Endothelial cell of umbilical vein (primary cell): ENCODE measurements at regions not wholly inside any gene's neighbourhood (a gene's known extent, or its start where the extent isn't known, plus 50 kb on each side); places are given as distances from the start of the nearest gene placed in this dataset.

Experiments
- BruUV-seq: library from RNA; stranded (reverse); fragments of 400-500 nt; replicated peaks from 2 replicates; lab custom pipeline; 2021; lab: Mats Ljungman, UMichigan
- CTCF ChIA-PET: fragments of 300-600, 350-600 bp; sonication (Branson Sonifier 250); formaldehyde crosslinking; loops from one replicate; lab custom pipeline; 2021; ENCODE audit warnings: antibody characterized with exemption, inconsistent platforms; lab: Charles Lee
- POLR2A ChIA-PET: fragments of 300-600, 350-600 bp; sonication (Branson Sonifier 250); formaldehyde crosslinking; loops from one replicate; lab custom pipeline; 2021; ENCODE audit warnings: antibody characterized with exemption, inconsistent platforms; lab: Charles Lee
- DNase-seq: peaks from one replicate; pipeline ENCODE4 v3.0.0-alpha.2; 2011; ENCODE audit warnings: low read depth, low spot score
- FAIRE-seq: peaks from 2 replicates; lab custom pipeline; 2011; peaks lifted over from hg19 to GRCh38; lab: Jason Lieb, UNC
- H2AFZ ChIP-seq: 2 replicates; pipeline ENCODE4 v1.6.0; 2012; ENCODE audit warnings: low read depth, low read length, control low read depth, inconsistent platforms
- H3K27ac ChIP-seq: 2 replicates; pipeline ENCODE4 v1.5.1; 2011; ENCODE audit warnings: low read depth, mild to moderate bottlenecking, control low read depth, low read length, moderate library complexity; ENCODE audit not compliant: insufficient read depth
- H3K27me3 ChIP-seq, 2 experiments: 2 replicates each; pipeline versions ENCODE4 v1.6.0 to v1.6.1; 2011; ENCODE audit warnings: low read length in 2 of 2, mixed read lengths in 1 of 2; ENCODE audit not compliant: control insufficient read depth in 2 of 2, insufficient read depth in 2 of 2
- H3K36me3 ChIP-seq, 2 experiments: 2 replicates in 1 of 2; 3 replicates in 1 of 2; pipeline ENCODE4 v1.5.1; 2011; ENCODE audit warnings: low read length in 2 of 2, mild to moderate bottlenecking in 1 of 2, moderate library complexity in 1 of 2; ENCODE audit not compliant: control insufficient read depth in 2 of 2, insufficient read depth in 2 of 2; ENCODE audit errors: extremely low read depth in 1 of 2
- H3K4me1 ChIP-seq: 3 replicates; pipeline ENCODE4 v1.5.1; 2011; ENCODE audit warnings: mild to moderate bottlenecking, low read length; ENCODE audit not compliant: control insufficient read depth, insufficient read depth; ENCODE audit errors: extremely low read depth
- H3K4me2 ChIP-seq: 2 replicates; pipeline ENCODE4 v1.6.1; 2011; ENCODE audit warnings: low read length, control low read depth, mixed read lengths; ENCODE audit not compliant: insufficient read depth
- H3K4me3 ChIP-seq, 3 experiments: fragments of 200-600 bp in 1 of 3; sonication (generic), shearing (Covaris generic) in 1 of 3; replicated peaks in 1 of 3; 2 replicates each; pipeline ENCODE4 v1.5.1; 2011 to 2016; ENCODE audit warnings: control low read depth in 3 of 3, low read length in 3 of 3, mild to moderate bottlenecking in 2 of 3, inconsistent platforms in 1 of 3, low read depth in 1 of 3, moderate library complexity in 1 of 3; ENCODE audit not compliant: insufficient read depth in 1 of 3
- H3K79me2 ChIP-seq: 2 replicates; pipeline ENCODE4 v1.6.0; 2012; ENCODE audit warnings: low read length, inconsistent platforms; ENCODE audit not compliant: control insufficient read depth, insufficient read depth
- H3K9ac ChIP-seq: replicated peaks from 2 replicates; pipeline ENCODE3; 2011; ENCODE audit warnings: low read length, control low read depth; ENCODE audit not compliant: insufficient read depth; ENCODE audit errors: extremely low read depth
- H3K9me1 ChIP-seq: replicated peaks from 3 replicates; pipeline ENCODE4 v1.6.0; 2011; ENCODE audit warnings: mild to moderate bottlenecking, low read length; ENCODE audit not compliant: control insufficient read depth, insufficient read depth; ENCODE audit errors: extremely low read depth
- H3K9me3 ChIP-seq: replicated peaks from 2 replicates; pipeline ENCODE4 v1.5.1; 2012; ENCODE audit warnings: low read length, inconsistent platforms; ENCODE audit not compliant: control insufficient read depth, insufficient read depth
- H4K20me1 ChIP-seq: replicated peaks from 2 replicates; pipeline ENCODE3; 2011; ENCODE audit warnings: mild to moderate bottlenecking, low read length; ENCODE audit not compliant: control insufficient read depth, insufficient read depth; ENCODE audit errors: extremely low read depth
- CTCF ChIP-seq, 2 donors: IDR thresholded peaks; 1 replicate in 1 of 2; 2 replicates in 1 of 2; pipeline ENCODE4 v1.5.1; 2011; ENCODE audit warnings: low read length in 2 of 2, mild to moderate bottlenecking in 2 of 2, moderate library complexity in 2 of 2, control low read depth in 1 of 2, inconsistent platforms in 1 of 2, low read depth in 1 of 2; ENCODE audit not compliant: insufficient read depth in 1 of 2; ENCODE audit errors: extremely low read depth in 1 of 2
- EZH2 ChIP-seq: IDR thresholded peaks from 2 replicates; pipeline ENCODE4 v1.6.1; 2012; ENCODE audit warnings: borderline replicate concordance, low read depth, mild to moderate bottlenecking, moderate library complexity, low read length, inconsistent platforms; ENCODE audit not compliant: severe bottlenecking
- FOS ChIP-seq: IDR thresholded peaks from 2 replicates; pipeline ENCODE4 v1.6.1; 2011; ENCODE audit warnings: mild to moderate bottlenecking, low read length, moderate library complexity, borderline replicate concordance; ENCODE audit not compliant: insufficient read depth
- GATA2 ChIP-seq: IDR thresholded peaks from 2 replicates; pipeline ENCODE4 v1.7.0; 2011; ENCODE audit warnings: low read depth, mild to moderate bottlenecking, moderate library complexity, mixed read lengths, low read length; ENCODE audit not compliant: insufficient read length, insufficient read depth
- JUN ChIP-seq: IDR thresholded peaks from 2 replicates; pipeline ENCODE4 v1.6.1; 2011; ENCODE audit warnings: borderline replicate concordance, low read depth; ENCODE audit not compliant: insufficient read length, insufficient read depth
- MYC ChIP-seq: IDR thresholded peaks from one replicate; pipeline ENCODE4 v1.6.1; 2011; ENCODE audit warnings: mild to moderate bottlenecking, low read depth, low read length
- POLR2A ChIP-seq: IDR thresholded peaks from 2 replicates; pipeline ENCODE4 v1.6.1; 2012; ENCODE audit warnings: low read depth, mild to moderate bottlenecking, control low read depth, low read length
- POLR2AphosphoS5 ChIP-seq: IDR thresholded peaks from 2 replicates; pipeline ENCODE4 v1.6.1; 2012; ENCODE audit warnings: low read depth, mild to moderate bottlenecking, control low read depth, low read length, moderate library complexity; ENCODE audit not compliant: insufficient read depth
- dilution Hi-C: fragments of 300-500 bp; cut with MboI; formaldehyde crosslinking; loops from one replicate; pipeline ENCODE4 v1.15.0; 2019; ENCODE audit warnings: low sequenced_read_pairs; ENCODE audit not compliant: extremely low pct_ligation_motif_present
- intact Hi-C: fragments of 100-400 bp; cut with micrococcal nuclease; formaldehyde crosslinking; loops from one replicate; pipeline ENCODE4 v1.10.0; 2022

- Histone ChIP-seq H3K79me2 (no peaks in the 10 kb centered on the region), H3K9me3 (no peaks in the 10 kb centered on the region), H3K9me1 (no peaks in the 10 kb centered on the region), H3K4me3 (no peak overlapping the region), H3K27me3 (no peaks in the 10 kb centered on the region), H3K36me3 (no peaks in the 10 kb centered on the region), H2AFZ (no peak overlapping the region), H3K27ac (no peak overlapping the region), H3K4me2 (no peak overlapping the region), H4K20me1 (no peaks in the 10 kb centered on the region), H3K4me1 (peaks cover 4% of the 10 kb centered on the region), H3K9ac (no peak overlapping the region)
- POLR2A ChIA-PET, result no interaction called here
- dilution Hi-C loops (no loop called here), intact Hi-C loops (no loop called here)
- FAIRE-seq (no peak), DNase-seq (no peak)
- no TSS peak for BruUV-seq
- CTCF ChIA-PET, result interaction anchor here (1.0 to 2.0 kb wide), 4 partner anchors 45 to 965 kb away, joined by 3 to 6 read pairs (median 4); no protein-coding TSS in a partner anchor
- TF ChIP-seq POLR2AphosphoS5, result no peak
- TF ChIP-seq EZH2, result no peak
- no peak for TF ChIP-seq GATA2
- no peak for TF ChIP-seq JUN
- no peak for TF ChIP-seq POLR2A
- no peak for TF ChIP-seq CTCF (IDR thresholded peaks at IDR 0.05; ENCODE audit: extremely low read depth in 1 of 2, insufficient read depth in 1 of 2, low read depth in 1 of 2, low read length in 2 of 2)
- no peak for TF ChIP-seq MYC
- TF ChIP-seq FOS, result no peak
These were observed 103.1 kb upstream of the LYZL2 start for GRCh38 chr10:30732671-30733070.
